ENCODE measurements at regions not wholly inside any gene's neighbourhood (a gene's known extent, or its start where the extent isn't known, plus 50 kb on each side); places are given as distances from the start of the nearest gene placed in this dataset.

DNA sequence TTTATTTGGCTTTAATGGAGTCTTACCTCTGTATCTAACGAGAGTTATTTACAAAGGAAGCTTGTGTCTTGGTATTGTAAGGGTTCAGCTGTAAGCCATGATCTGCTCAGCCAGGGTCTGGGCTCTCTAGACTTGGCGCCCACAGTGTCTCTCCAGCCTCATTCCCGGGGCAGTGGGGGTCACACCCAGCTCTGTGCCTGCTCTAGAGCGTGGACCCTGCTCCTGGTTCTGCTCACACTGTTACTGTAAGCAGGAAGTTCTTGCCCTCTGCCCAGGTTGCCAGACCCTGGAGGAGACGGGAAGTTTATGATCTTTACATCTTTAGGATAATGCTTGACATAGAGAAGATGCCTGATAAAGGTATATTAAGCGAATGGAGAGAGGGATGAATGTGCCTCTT, 235.7 kb downstream of the PTTG2 start:
- TF ChIP-seq, protein P1, sequence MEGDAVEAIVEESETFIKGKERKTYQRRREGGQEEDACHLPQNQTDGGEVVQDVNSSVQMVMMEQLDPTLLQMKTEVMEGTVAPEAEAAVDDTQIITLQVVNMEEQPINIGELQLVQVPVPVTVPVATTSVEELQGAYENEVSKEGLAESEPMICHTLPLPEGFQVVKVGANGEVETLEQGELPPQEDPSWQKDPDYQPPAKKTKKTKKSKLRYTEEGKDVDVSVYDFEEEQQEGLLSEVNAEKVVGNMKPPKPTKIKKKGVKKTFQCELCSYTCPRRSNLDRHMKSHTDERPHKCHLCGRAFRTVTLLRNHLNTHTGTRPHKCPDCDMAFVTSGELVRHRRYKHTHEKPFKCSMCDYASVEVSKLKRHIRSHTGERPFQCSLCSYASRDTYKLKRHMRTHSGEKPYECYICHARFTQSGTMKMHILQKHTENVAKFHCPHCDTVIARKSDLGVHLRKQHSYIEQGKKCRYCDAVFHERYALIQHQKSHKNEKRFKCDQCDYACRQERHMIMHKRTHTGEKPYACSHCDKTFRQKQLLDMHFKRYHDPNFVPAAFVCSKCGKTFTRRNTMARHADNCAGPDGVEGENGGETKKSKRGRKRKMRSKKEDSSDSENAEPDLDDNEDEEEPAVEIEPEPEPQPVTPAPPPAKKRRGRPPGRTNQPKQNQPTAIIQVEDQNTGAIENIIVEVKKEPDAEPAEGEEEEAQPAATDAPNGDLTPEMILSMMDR (conservative IDR thresholded peaks at IDR 0.05; ENCODE audit: low read depth, low read length): no peak
- TF ChIP-seq EZH2 (IDR thresholded peaks at IDR 0.05; ENCODE audit: borderline replicate concordance, low read depth, low read length, poor library complexity, severe bottlenecking): no peak

All from A673 (cell line).